ENCODE measurements at regions not wholly inside any gene's neighbourhood (a gene's known extent, or its start where the extent isn't known, plus 50 kb on each side); places are given as distances from the start of the nearest gene placed in this dataset.

- Histone ChIP-seq H3K27ac (ENCODE audit: low read depth, low read length) (no peak overlapping the region), H3K4me1 (ENCODE audit: control insufficient read depth, insufficient read depth, low read length, unreplicated experiment) (no peaks in the 10 kb centered on the region), H3K4me3 (ENCODE audit: low read depth, low read length) (no peak overlapping the region), H2AFZ (ENCODE audit: low read length, unreplicated experiment) (no peak overlapping the region), H3K27me3 (ENCODE audit: insufficient read depth, low read length) (0 out of 2 replicates have a peak, but pooled peaks cover 3% of the 10 kb centered on the region), H3K79me2 (ENCODE audit: control insufficient read depth, insufficient read depth, low read length, unreplicated experiment) (no peaks in the 10 kb centered on the region), H3K36me3 (ENCODE audit: insufficient read depth, low read length) (no peaks in the 10 kb centered on the region)
Observed at GRCh38 chr9:92186631-92187030, 71.4 kb upstream of the SPTLC1 start.

DNA sequence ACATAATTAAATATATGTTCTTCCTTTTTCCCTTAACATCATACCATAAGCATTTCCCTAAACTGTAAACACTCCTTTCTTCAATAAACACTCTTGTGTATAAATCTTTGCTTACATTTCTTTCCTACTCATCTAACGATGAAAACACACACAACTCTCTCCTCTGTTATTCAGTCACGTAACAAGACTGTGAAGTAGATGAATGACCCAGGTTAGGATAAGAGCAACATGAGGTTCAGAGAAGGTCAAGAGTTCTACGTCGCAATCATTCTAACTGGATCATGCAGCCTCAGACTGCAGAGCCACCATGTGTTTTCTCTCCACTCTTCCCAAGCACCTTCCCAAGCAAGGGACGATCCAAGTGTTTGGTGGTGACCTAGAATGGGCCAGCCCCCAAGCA is 70.5 kb upstream of the SPTLC1 start:
- H2AFZ ChIP-seq (ENCODE audit: low read length, unreplicated experiment), result no peak overlapping the region
- 0 out of 2 replicates have a peak, but pooled peaks cover 3% of the 10 kb centered on the region for H3K27me3 ChIP-seq (ENCODE audit: insufficient read depth, low read length)
- no peak overlapping the region for H3K4me3 ChIP-seq (ENCODE audit: low read depth, low read length)
- H3K4me1 ChIP-seq (ENCODE audit: control insufficient read depth, insufficient read depth, low read length, unreplicated experiment), result no peaks in the 10 kb centered on the region
- H3K36me3 ChIP-seq (ENCODE audit: insufficient read depth, low read length), result no peaks in the 10 kb centered on the region
- no peak overlapping the region for H3K27ac ChIP-seq (ENCODE audit: low read depth, low read length)
- H3K79me2 ChIP-seq (ENCODE audit: control insufficient read depth, insufficient read depth, low read length, unreplicated experiment), result no peaks in the 10 kb centered on the region

- no peak overlapping the region for H3K4me3 ChIP-seq (ENCODE audit: low read depth, low read length)
- H3K27me3 ChIP-seq (ENCODE audit: insufficient read depth, low read length), result 0 out of 2 replicates have a peak, but pooled peaks cover 3% of the 10 kb centered on the region
- no peak overlapping the region for H2AFZ ChIP-seq (ENCODE audit: low read length, unreplicated experiment)
- no peaks in the 10 kb centered on the region for H3K36me3 ChIP-seq (ENCODE audit: insufficient read depth, low read length)
- H3K79me2 ChIP-seq (ENCODE audit: control insufficient read depth, insufficient read depth, low read length, unreplicated experiment), result no peaks in the 10 kb centered on the region
- no peaks in the 10 kb centered on the region for H3K4me1 ChIP-seq (ENCODE audit: control insufficient read depth, insufficient read depth, low read length, unreplicated experiment)
- H3K27ac ChIP-seq (ENCODE audit: low read depth, low read length), result no peak overlapping the region
Observed at GRCh38 chr9:92185096-92185495, 69.9 kb upstream of the SPTLC1 start.

DNA sequence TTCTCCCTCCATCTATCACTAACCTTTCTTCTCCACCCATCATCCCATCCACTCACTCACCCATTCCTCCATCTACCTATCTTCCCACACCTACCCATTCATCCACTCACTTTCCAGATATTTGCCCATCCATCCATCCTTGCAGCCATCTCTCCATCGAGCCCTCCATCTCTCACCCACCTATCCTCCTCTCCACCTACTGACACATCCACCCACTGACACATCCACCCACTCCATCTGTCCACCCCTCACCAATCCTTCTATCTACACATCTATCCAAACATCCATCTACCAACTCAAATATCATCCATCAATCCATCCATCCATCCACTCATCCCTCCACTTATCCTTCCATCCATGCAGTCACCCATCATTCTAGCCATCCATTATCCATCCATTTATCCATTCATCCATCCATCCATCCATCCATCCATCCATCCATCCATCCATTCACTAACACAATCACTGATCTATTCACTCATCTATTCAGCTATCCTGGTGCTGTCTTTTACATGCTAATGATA is 68.9 kb upstream of the SPTLC1 start:
- H3K27ac ChIP-seq (ENCODE audit: low read depth, low read length), result no peak overlapping the region
- 0 out of 2 replicates have a peak, but pooled peaks cover 3% of the 10 kb centered on the region for H3K27me3 ChIP-seq (ENCODE audit: insufficient read depth, low read length)
- H3K4me3 ChIP-seq (ENCODE audit: low read depth, low read length), result no peak overlapping the region
- H2AFZ ChIP-seq (ENCODE audit: low read length, unreplicated experiment), result no peak overlapping the region
- no peaks in the 10 kb centered on the region for H3K36me3 ChIP-seq (ENCODE audit: insufficient read depth, low read length)
- H3K79me2 ChIP-seq (ENCODE audit: control insufficient read depth, insufficient read depth, low read length, unreplicated experiment), result no peaks in the 10 kb centered on the region
- H3K4me1 ChIP-seq (ENCODE audit: control insufficient read depth, insufficient read depth, low read length, unreplicated experiment), result no peaks in the 10 kb centered on the region

DNA sequence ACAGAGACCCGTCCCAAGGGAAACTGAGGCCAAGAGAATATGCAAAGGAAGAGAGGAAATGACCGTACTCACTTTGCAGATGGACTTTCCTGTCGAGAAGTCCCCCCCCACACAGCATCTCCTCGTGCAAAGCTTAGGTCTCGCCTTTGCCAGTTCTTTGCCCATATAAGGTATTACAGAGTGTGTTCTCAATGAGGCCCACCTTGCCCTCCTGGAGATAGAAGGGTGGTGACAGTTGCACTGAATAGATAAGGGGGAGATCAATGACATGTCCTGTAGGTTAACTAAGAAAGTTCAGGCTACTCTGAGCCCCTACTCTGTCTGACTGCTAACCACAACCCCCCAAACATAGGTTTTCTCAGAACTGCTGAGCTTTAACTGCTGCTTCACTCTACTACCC is 68.2 kb upstream of the SPTLC1 start:
- no peaks in the 10 kb centered on the region for H3K4me1 ChIP-seq (ENCODE audit: control insufficient read depth, insufficient read depth, low read length, unreplicated experiment)
- no peak overlapping the region for H3K4me3 ChIP-seq (ENCODE audit: low read depth, low read length)
- H2AFZ ChIP-seq (ENCODE audit: low read length, unreplicated experiment), result no peak overlapping the region
- no peaks in the 10 kb centered on the region for H3K79me2 ChIP-seq (ENCODE audit: control insufficient read depth, insufficient read depth, low read length, unreplicated experiment)
- H3K27me3 ChIP-seq (ENCODE audit: insufficient read depth, low read length), result 0 out of 2 replicates have a peak, but pooled peaks cover 3% of the 10 kb centered on the region
- H3K27ac ChIP-seq (ENCODE audit: low read depth, low read length), result no peak overlapping the region
- H3K36me3 ChIP-seq (ENCODE audit: insufficient read depth, low read length), result no peaks in the 10 kb centered on the region

DNA sequence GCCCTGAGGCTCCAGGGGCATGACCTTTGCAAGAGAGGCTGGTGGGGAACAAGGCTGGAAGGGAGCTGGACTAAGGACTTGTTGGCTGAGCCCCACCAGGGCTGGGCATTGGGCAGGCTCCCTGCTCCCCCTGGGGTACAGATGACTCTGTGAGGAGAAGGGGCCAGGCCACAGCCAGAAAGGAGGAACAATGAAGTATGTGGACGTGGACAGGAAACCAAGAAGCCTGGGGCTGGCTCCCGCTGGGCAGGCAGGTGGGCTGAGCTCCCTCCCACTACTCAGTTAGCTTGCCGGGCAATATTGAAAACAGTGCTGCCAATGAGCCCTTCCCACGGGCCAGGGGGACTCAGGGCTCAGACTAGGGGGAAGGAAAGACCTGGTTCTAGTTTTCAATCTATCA is 66.1 kb upstream of the SPTLC1 start:
- no peak overlapping the region for H3K4me3 ChIP-seq (ENCODE audit: low read depth, low read length)
- no peaks in the 10 kb centered on the region for H3K4me1 ChIP-seq (ENCODE audit: control insufficient read depth, insufficient read depth, low read length, unreplicated experiment)
- no peak overlapping the region for H2AFZ ChIP-seq (ENCODE audit: low read length, unreplicated experiment)
- no peaks in the 10 kb centered on the region for H3K79me2 ChIP-seq (ENCODE audit: control insufficient read depth, insufficient read depth, low read length, unreplicated experiment)
- H3K27me3 ChIP-seq (ENCODE audit: insufficient read depth, low read length), result no peaks in the 10 kb centered on the region
- no peaks in the 10 kb centered on the region for H3K36me3 ChIP-seq (ENCODE audit: insufficient read depth, low read length)
- no peak overlapping the region for H3K27ac ChIP-seq (ENCODE audit: low read depth, low read length)

- Histone ChIP-seq H2AFZ (ENCODE audit: low read length, unreplicated experiment) (no peak overlapping the region), H3K4me1 (ENCODE audit: control insufficient read depth, insufficient read depth, low read length, unreplicated experiment) (no peaks in the 10 kb centered on the region), H3K27ac (ENCODE audit: low read depth, low read length) (no peak overlapping the region), H3K27me3 (ENCODE audit: insufficient read depth, low read length) (no peaks in the 10 kb centered on the region), H3K36me3 (ENCODE audit: insufficient read depth, low read length) (no peaks in the 10 kb centered on the region), H3K79me2 (ENCODE audit: control insufficient read depth, insufficient read depth, low read length, unreplicated experiment) (no peaks in the 10 kb centered on the region), H3K4me3 (ENCODE audit: low read depth, low read length) (no peak overlapping the region)
Observed at GRCh38 chr9:92180669-92181181, 65.5 kb upstream of the SPTLC1 start.

DNA sequence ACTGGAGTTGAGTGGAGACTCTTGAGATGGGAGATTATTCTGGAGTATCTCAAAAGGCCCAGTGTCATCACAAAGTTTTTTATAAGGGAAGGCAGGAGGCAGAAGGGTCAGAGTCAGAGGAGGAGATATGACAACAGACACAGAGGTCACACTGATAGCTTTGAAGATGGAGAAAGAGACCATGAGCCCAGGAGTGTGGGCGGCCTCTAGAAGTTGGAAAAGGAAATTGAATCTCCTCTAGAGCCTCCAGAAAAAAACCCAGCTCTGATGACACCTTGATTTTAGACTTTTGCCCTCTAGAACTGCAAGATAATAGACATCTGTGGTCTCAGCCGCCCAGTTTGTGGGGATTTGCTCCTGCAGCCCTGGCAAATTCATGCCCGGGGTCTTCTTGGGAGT is 64.8 kb upstream of the SPTLC1 start:
- no peaks in the 10 kb centered on the region for H3K4me1 ChIP-seq (ENCODE audit: control insufficient read depth, insufficient read depth, low read length, unreplicated experiment)
- H3K36me3 ChIP-seq (ENCODE audit: insufficient read depth, low read length), result no peaks in the 10 kb centered on the region
- H3K27ac ChIP-seq (ENCODE audit: low read depth, low read length), result no peak overlapping the region
- H3K79me2 ChIP-seq (ENCODE audit: control insufficient read depth, insufficient read depth, low read length, unreplicated experiment), result no peaks in the 10 kb centered on the region
- H3K27me3 ChIP-seq (ENCODE audit: insufficient read depth, low read length), result no peaks in the 10 kb centered on the region
- no peak overlapping the region for H3K4me3 ChIP-seq (ENCODE audit: low read depth, low read length)
- no peak overlapping the region for H2AFZ ChIP-seq (ENCODE audit: low read length, unreplicated experiment)

DNA sequence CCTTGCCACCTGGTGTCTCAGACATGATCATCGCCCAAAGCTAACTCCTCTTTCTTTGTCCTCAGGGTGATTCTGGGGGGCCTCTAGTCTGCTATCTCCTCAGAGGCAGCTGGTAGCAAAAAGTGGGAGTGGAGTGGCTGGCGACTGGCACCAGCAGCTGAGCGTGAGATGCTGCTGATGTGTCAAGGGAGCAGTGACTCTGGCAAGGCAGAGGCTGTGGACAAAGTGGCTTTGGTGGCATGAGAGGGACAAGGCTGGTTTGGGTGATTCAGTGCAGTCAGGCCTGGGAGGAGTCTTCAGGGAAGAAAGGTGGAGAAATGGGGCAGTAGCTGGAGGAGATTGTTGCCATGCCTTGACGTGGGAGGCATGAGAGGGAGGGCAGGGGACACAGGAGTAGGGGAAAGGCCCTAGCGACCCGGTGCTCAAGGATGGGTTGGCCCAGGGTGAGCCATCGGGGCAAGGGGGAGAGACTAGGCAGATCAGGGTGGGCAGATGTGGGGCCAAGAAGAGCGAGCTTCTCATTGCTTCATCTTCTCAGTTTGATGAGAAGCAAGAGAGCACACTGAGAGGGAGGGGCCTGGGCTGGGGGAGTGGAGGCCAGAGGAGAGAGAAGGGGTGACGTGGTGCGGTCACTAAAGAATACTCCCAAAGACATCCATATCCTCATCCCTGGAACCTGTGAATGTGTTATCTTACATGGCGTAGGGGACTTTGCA is 64.2 kb upstream of the SPTLC1 start:
- H3K4me1 ChIP-seq (ENCODE audit: control insufficient read depth, insufficient read depth, low read length, unreplicated experiment), result no peaks in the 10 kb centered on the region
- H3K36me3 ChIP-seq (ENCODE audit: insufficient read depth, low read length), result no peaks in the 10 kb centered on the region
- no peak overlapping the region for H2AFZ ChIP-seq (ENCODE audit: low read length, unreplicated experiment)
- no peak overlapping the region for H3K27ac ChIP-seq (ENCODE audit: low read depth, low read length)
- H3K79me2 ChIP-seq (ENCODE audit: control insufficient read depth, insufficient read depth, low read length, unreplicated experiment), result no peaks in the 10 kb centered on the region
- no peaks in the 10 kb centered on the region for H3K27me3 ChIP-seq (ENCODE audit: insufficient read depth, low read length)
- no peak overlapping the region for H3K4me3 ChIP-seq (ENCODE audit: low read depth, low read length)

GRCh38 chr9:92177591-92177990 is 62.4 kb upstream of the SPTLC1 start:
- H3K79me2 ChIP-seq (ENCODE audit: control insufficient read depth, insufficient read depth, low read length, unreplicated experiment), result no peaks in the 10 kb centered on the region
- no peak overlapping the region for H2AFZ ChIP-seq (ENCODE audit: low read length, unreplicated experiment)
- no peak overlapping the region for H3K4me3 ChIP-seq (ENCODE audit: low read depth, low read length)
- H3K36me3 ChIP-seq (ENCODE audit: insufficient read depth, low read length), result no peaks in the 10 kb centered on the region
- no peak overlapping the region for H3K27ac ChIP-seq (ENCODE audit: low read depth, low read length)
- H3K4me1 ChIP-seq (ENCODE audit: control insufficient read depth, insufficient read depth, low read length, unreplicated experiment), result no peaks in the 10 kb centered on the region
- H3K27me3 ChIP-seq (ENCODE audit: insufficient read depth, low read length), result peaks cover 8% of the 10 kb centered on the region; the same call in 1 of the 2 replicates

GRCh38 chr9:92176800-92177185 is 61.6 kb upstream of the SPTLC1 start:
- no peaks in the 10 kb centered on the region for H3K36me3 ChIP-seq (ENCODE audit: insufficient read depth, low read length)
- H2AFZ ChIP-seq (ENCODE audit: low read length, unreplicated experiment), result no peak overlapping the region
- no peak overlapping the region for H3K4me3 ChIP-seq (ENCODE audit: low read depth, low read length)
- H3K27me3 ChIP-seq (ENCODE audit: insufficient read depth, low read length), result peaks cover 8% of the 10 kb centered on the region; the same call in 1 of the 2 replicates
- no peak overlapping the region for H3K27ac ChIP-seq (ENCODE audit: low read depth, low read length)
- H3K4me1 ChIP-seq (ENCODE audit: control insufficient read depth, insufficient read depth, low read length, unreplicated experiment), result no peaks in the 10 kb centered on the region
- no peaks in the 10 kb centered on the region for H3K79me2 ChIP-seq (ENCODE audit: control insufficient read depth, insufficient read depth, low read length, unreplicated experiment)
